Panc1 (cell line): ENCODE measurements at regions not wholly inside any gene's neighbourhood (a gene's known extent, or its start where the extent isn't known, plus 50 kb on each side); places are given as distances from the start of the nearest gene placed in this dataset.

Experiments
- ATAC-seq: fragments of 200-7000 bp; cut with Tn5 transposase; 2 replicates; pipeline ENCODE4 v1.9.1; 2020; ENCODE audit warnings: mild to moderate bottlenecking, moderate library complexity
- BruUV-seq: library from RNA; stranded (reverse); fragments of 400-500 nt; replicated peaks from 2 replicates; lab custom pipeline; 2021; lab: Mats Ljungman, UMichigan
- CTCF ChIA-PET: fragments of 300-600 bp; sonication (Branson Sonifier 250); formaldehyde crosslinking; loops from one replicate; lab custom pipeline; 2022; ENCODE audit warnings: antibody characterized with exemption; lab: Charles Lee
- POLR2A ChIA-PET: fragments of 300-600 bp; sonication (Branson Sonifier 250); formaldehyde crosslinking; loops from one replicate; lab custom pipeline; 2022; ENCODE audit warnings: antibody characterized with exemption; lab: Charles Lee
- DNase-seq: peaks from one replicate; pipeline ENCODE4 v3.0.0-alpha.2; 2010; ENCODE audit warnings: low read depth, low spot score
- H3K27ac ChIP-seq: 2 replicates; pipeline ENCODE4 v1.5.1; 2011; ENCODE audit warnings: mild to moderate bottlenecking, low read length, inconsistent platforms
- H3K27me3 ChIP-seq: fragments of 200-500 bp; sonication (Bioruptor generic); 2 replicates; pipeline ENCODE4 v1.6.0; 2014; ENCODE audit warnings: low read length, inconsistent platforms; ENCODE audit not compliant: control insufficient read depth, insufficient read depth
- H3K36me3 ChIP-seq: fragments of 200-500 bp; sonication (Bioruptor generic); 2 replicates; pipeline ENCODE4 v1.5.1; 2014; ENCODE audit warnings: inconsistent platforms, mild to moderate bottlenecking, low read length, moderate library complexity; ENCODE audit not compliant: control insufficient read depth, insufficient read depth
- H3K4me1 ChIP-seq: 2 replicates; pipeline ENCODE4 v1.5.1; 2011; ENCODE audit warnings: inconsistent platforms, mild to moderate bottlenecking, low read length, moderate library complexity; ENCODE audit not compliant: control insufficient read depth, insufficient read depth
- H3K4me3 ChIP-seq, 2 experiments: 2 replicates each; pipeline ENCODE4 v1.5.1; 2011 to 2012; ENCODE audit warnings: low read depth in 2 of 2, low read length in 2 of 2, mild to moderate bottlenecking in 2 of 2, inconsistent platforms in 1 of 2, moderate library complexity in 1 of 2
- H3K9me3 ChIP-seq: fragments of 200-500 bp; sonication (Bioruptor generic); 2 replicates; pipeline ENCODE4 v1.5.1; 2014; ENCODE audit warnings: low read depth, mild to moderate bottlenecking, inconsistent platforms, low read length, moderate library complexity; ENCODE audit not compliant: control insufficient read depth, insufficient read depth
- POLR2AphosphoS5 ChIP-seq: IDR thresholded peaks from 2 replicates; pipeline ENCODE4 v1.6.1; 2012; ENCODE audit warnings: mild to moderate bottlenecking, low read depth, low read length, moderate library complexity
- SIN3A ChIP-seq: IDR thresholded peaks from 2 replicates; pipeline ENCODE4 v1.6.1; 2012; ENCODE audit warnings: low read depth, mild to moderate bottlenecking, low read length, moderate library complexity, borderline replicate concordance; ENCODE audit not compliant: insufficient read depth
- TCF7L2 ChIP-seq: IDR thresholded peaks from 2 replicates; pipeline ENCODE4 v1.6.1; 2011; ENCODE audit warnings: mild to moderate bottlenecking, low read depth, low read length, inconsistent platforms
- in situ Hi-C: cut with HindIII; loops from 2 replicates; pipeline ENCODE4 v1.10.0; 2016; ENCODE audit warnings: low sequenced_read_pairs, low pct_unique_long_range_greater_than_20kb
- intact Hi-C: fragments of 100-400 bp; cut with micrococcal nuclease; formaldehyde crosslinking; loops from one replicate; pipeline ENCODE4 v1.10.0; 2022; ENCODE audit not compliant: unreplicated experiment
- TF ChIP-seq, protein P1 (sequence below), 2 experiments: IDR thresholded peaks; 2 replicates each; pipeline ENCODE4 v1.6.1; 2011 to 2012; ENCODE audit warnings: low read depth in 2 of 2, control low read depth in 1 of 2, low read length in 1 of 2, mild to moderate bottlenecking in 1 of 2, moderate library complexity in 1 of 2; ENCODE audit not compliant: insufficient read depth in 1 of 2
- TF ChIP-seq, protein P2 (sequence below): fragments of 450-650 bp; IDR thresholded peaks from 2 replicates; pipeline ENCODE4 v1.5.1; 2017; ENCODE audit warnings: mild to moderate bottlenecking

DNA sequence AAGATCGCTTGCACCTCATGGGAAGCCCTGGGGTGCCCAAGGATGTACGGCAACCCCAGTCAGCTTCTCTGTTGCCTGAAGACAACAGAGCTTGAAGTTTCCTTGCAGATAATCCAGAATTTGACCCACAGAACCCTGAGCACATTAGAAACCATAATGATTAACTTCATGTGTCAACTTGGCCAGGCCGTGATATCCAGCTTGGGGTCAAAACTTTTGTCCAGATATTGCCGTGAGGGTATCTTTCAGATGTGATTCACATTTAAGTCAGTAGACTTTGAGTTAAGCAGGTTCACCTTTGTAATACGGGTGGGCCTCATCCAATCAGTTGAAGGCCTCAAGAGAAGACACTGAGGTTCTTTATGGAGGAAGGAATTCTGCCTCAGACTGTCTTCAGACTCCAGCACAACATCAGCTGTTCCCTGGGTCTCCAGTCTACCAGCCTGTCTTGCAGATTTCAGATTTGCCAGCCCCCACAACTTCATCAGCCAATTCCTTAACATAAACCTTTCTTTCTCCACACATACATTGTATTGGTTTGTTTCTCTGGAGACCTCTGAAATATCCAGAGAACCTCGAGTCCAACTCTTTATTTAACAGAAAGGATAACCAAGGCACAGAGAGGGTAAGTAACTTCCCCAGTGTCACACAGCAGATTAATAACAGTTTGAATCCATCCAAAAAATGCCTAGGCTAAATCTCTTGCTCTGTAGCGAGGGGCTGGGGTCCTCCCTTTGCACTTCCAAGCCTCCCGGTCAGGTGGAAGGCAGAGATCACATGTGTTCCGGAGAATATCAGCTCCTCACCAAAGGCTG is 171.1 kb downstream of the SALL1 start:
- Histone ChIP-seq H3K9me3 (no peaks in the 10 kb centered on the region), H3K36me3 (no peaks in the 10 kb centered on the region), H3K27ac (no peak overlapping the region), H3K27me3 (no peaks in the 10 kb centered on the region), H3K4me1 (no peaks in the 10 kb centered on the region), H3K4me3 (no peak overlapping the region)
- TF ChIP-seq, protein P1, sequence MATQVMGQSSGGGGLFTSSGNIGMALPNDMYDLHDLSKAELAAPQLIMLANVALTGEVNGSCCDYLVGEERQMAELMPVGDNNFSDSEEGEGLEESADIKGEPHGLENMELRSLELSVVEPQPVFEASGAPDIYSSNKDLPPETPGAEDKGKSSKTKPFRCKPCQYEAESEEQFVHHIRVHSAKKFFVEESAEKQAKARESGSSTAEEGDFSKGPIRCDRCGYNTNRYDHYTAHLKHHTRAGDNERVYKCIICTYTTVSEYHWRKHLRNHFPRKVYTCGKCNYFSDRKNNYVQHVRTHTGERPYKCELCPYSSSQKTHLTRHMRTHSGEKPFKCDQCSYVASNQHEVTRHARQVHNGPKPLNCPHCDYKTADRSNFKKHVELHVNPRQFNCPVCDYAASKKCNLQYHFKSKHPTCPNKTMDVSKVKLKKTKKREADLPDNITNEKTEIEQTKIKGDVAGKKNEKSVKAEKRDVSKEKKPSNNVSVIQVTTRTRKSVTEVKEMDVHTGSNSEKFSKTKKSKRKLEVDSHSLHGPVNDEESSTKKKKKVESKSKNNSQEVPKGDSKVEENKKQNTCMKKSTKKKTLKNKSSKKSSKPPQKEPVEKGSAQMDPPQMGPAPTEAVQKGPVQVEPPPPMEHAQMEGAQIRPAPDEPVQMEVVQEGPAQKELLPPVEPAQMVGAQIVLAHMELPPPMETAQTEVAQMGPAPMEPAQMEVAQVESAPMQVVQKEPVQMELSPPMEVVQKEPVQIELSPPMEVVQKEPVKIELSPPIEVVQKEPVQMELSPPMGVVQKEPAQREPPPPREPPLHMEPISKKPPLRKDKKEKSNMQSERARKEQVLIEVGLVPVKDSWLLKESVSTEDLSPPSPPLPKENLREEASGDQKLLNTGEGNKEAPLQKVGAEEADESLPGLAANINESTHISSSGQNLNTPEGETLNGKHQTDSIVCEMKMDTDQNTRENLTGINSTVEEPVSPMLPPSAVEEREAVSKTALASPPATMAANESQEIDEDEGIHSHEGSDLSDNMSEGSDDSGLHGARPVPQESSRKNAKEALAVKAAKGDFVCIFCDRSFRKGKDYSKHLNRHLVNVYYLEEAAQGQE (IDR thresholded peaks at IDR 0.05; ENCODE audit: insufficient read depth in 1 of 2, low read depth in 2 of 2, low read length in 1 of 2), result no peak
- TF ChIP-seq POLR2AphosphoS5 (no peak), TCF7L2 (no peak), SIN3A (no peak)
- TF ChIP-seq, protein P2, sequence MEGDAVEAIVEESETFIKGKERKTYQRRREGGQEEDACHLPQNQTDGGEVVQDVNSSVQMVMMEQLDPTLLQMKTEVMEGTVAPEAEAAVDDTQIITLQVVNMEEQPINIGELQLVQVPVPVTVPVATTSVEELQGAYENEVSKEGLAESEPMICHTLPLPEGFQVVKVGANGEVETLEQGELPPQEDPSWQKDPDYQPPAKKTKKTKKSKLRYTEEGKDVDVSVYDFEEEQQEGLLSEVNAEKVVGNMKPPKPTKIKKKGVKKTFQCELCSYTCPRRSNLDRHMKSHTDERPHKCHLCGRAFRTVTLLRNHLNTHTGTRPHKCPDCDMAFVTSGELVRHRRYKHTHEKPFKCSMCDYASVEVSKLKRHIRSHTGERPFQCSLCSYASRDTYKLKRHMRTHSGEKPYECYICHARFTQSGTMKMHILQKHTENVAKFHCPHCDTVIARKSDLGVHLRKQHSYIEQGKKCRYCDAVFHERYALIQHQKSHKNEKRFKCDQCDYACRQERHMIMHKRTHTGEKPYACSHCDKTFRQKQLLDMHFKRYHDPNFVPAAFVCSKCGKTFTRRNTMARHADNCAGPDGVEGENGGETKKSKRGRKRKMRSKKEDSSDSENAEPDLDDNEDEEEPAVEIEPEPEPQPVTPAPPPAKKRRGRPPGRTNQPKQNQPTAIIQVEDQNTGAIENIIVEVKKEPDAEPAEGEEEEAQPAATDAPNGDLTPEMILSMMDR, result no peak
- ChIA-PET CTCF (no interaction called here), POLR2A (no interaction called here)
- ATAC-seq (no peak), DNase-seq (no peak)
- in situ Hi-C loops, result no loop called here
- intact Hi-C loops, result no loop called here
- BruUV-seq, result no TSS peak

DNA sequence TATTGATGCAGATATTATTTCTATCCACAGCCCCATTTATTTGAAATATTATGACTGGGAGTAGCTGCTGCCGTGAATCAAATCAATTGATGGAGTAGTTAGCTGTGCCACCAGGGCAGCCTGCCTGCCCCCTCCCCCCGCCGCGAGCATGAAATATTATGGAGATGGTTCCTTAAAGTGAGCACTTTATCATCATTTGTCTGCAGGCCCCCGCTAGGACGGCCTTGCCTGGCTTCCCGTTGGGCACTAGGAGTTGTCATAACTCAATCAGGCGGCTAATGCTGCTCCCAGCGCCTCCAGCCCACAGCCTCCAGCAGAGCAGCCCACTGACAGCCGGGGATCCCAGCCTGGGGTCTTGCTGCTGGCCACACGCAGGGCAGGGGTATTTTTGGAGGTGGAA is 173.9 kb downstream of the SALL1 start:
- no peaks in the 10 kb centered on the region for H3K4me1 ChIP-seq
- H3K36me3 ChIP-seq, result no peaks in the 10 kb centered on the region
- no peak overlapping the region for H3K27ac ChIP-seq
- intact Hi-C loops, result no loop called here
- no peaks in the 10 kb centered on the region for H3K27me3 ChIP-seq
- DNase-seq (no peak), ATAC-seq (no peak)
- ChIA-PET CTCF (no interaction called here), POLR2A (no interaction called here)
- no peaks in the 10 kb centered on the region for H3K9me3 ChIP-seq
- TF ChIP-seq, protein P1 (IDR thresholded peaks at IDR 0.05; ENCODE audit: insufficient read depth in 1 of 2, low read depth in 2 of 2, low read length in 1 of 2), result no peak
- TF ChIP-seq, protein P2, result no peak
- no peak for TF ChIP-seq TCF7L2
- TF ChIP-seq POLR2AphosphoS5, result no peak
- no peak for TF ChIP-seq SIN3A
- H3K4me3 ChIP-seq, result no peak overlapping the region
- in situ Hi-C loops, result no loop called here
- BruUV-seq, result no TSS peak
